ENCODE measurements at regions not wholly inside any gene's neighbourhood (a gene's known extent, or its start where the extent isn't known, plus 50 kb on each side); places are given as distances from the start of the nearest gene placed in this dataset.

GRCh38 chr12:30827101-30828066 lies 72.6 kb upstream of the CAPRIN2 start:
- no peak for DNase-seq (ENCODE audit: low read depth)

- no peak for DNase-seq (ENCODE audit: low read depth)
These were observed 71.5 kb upstream of the CAPRIN2 start for GRCh38 chr12:30826276-30826675.

- DNase-seq (ENCODE audit: low read depth) = no peak
These were observed 70.6 kb upstream of the CAPRIN2 start for GRCh38 chr12:30825341-30825740.

- no peak for DNase-seq (ENCODE audit: low read depth)
These were observed 69.6 kb upstream of the CAPRIN2 start for GRCh38 chr12:30824311-30824710.

- no peak for DNase-seq (ENCODE audit: low read depth)
These were observed 69.0 kb upstream of the CAPRIN2 start for GRCh38 chr12:30823764-30824163.

GRCh38 chr12:30823156-30823699 lies 68.5 kb upstream of the CAPRIN2 start:
- DNase-seq (ENCODE audit: low read depth) = no peak

GRCh38 chr12:30822385-30823155 lies 67.8 kb upstream of the CAPRIN2 start:
- DNase-seq (ENCODE audit: low read depth) = no peak

- no peak for DNase-seq (ENCODE audit: low read depth)
These were observed 65.7 kb upstream of the CAPRIN2 start for GRCh38 chr12:30820406-30820946.

GRCh38 chr12:30818562-30818961 lies 63.8 kb upstream of the CAPRIN2 start:
- DNase-seq (ENCODE audit: low read depth) = no peak

GRCh38 chr12:30816742-30817465 lies 62.2 kb upstream of the CAPRIN2 start:
- no peak for DNase-seq (ENCODE audit: low read depth)

GRCh38 chr12:30814295-30814655 lies 59.5 kb upstream of the CAPRIN2 start:
- no peak for DNase-seq (ENCODE audit: low read depth)

- DNase-seq (ENCODE audit: low read depth) = no peak
These were observed 59.0 kb upstream of the CAPRIN2 start for GRCh38 chr12:30813525-30814294.

GRCh38 chr12:30811966-30812365 lies 57.2 kb upstream of the CAPRIN2 start:
- no peak for DNase-seq (ENCODE audit: low read depth)

- no peak for DNase-seq (ENCODE audit: low read depth)
These were observed 56.2 kb upstream of the CAPRIN2 start for GRCh38 chr12:30810918-30811317.

GRCh38 chr12:30807695-30808034 lies 52.9 kb upstream of the CAPRIN2 start:
- no peak for DNase-seq (ENCODE audit: low read depth)

- DNase-seq (ENCODE audit: low read depth) = peak; percentile 66
These were observed 52.4 kb upstream of the CAPRIN2 start for GRCh38 chr12:30806989-30807694.

- DNase-seq (ENCODE audit: low read depth) = no peak
These were observed 51.2 kb upstream of the CAPRIN2 start for GRCh38 chr12:30805959-30806358.

Data from HS-27A (cell line).